ENCODE measurements at regions not wholly inside any gene's neighbourhood (a gene's known extent, or its start where the extent isn't known, plus 50 kb on each side); places are given as distances from the start of the nearest gene placed in this dataset.

GRCh38 chr1:116819081-116819480 lies 64.9 kb downstream of the CD2 start:
- Mint-ChIP-seq H3K4me1 (ENCODE audit: low read depth) (peaks cover 62% of the 10 kb centered on the region), H3K4me3 (no peak overlapping the region), H3K27ac (no peak overlapping the region), H3K9me3 (peaks cover 3% of the 10 kb centered on the region), H3K27me3 (no peaks in the 10 kb centered on the region), H3K36me3 (peaks cover 7% of the 10 kb centered on the region)
- CTCF ChIA-PET, result interaction anchor here (1.2 to 6.9 kb wide), 8 partner anchors 8 to 238 kb away, joined by 3 to 78 read pairs (median 11); no protein-coding TSS in a partner anchor
- intact Hi-C loops (cut with micrococcal nuclease), result loop anchor here (5.0 to 10.0 kb wide), 2 partner anchors 317 to 404 kb away; no protein-coding TSS in a partner anchor
- POLR2A ChIA-PET, result interaction anchor here (1.4 kb wide), 1 partner anchor 11 kb away, joined by 3 read pairs; no protein-coding TSS in a partner anchor
- DNase-seq, result no peak

- Mint-ChIP-seq H3K27ac (no peak overlapping the region), H3K9me3 (no peaks in the 10 kb centered on the region), H3K27me3 (no peaks in the 10 kb centered on the region), H3K36me3 (peaks cover 6% of the 10 kb centered on the region), H3K4me1 (ENCODE audit: low read depth) (peaks cover 62% of the 10 kb centered on the region), H3K4me3 (no peak overlapping the region)
- ChIA-PET POLR2A (no interaction called here), CTCF (interaction anchor here (0.9 kb wide), 2 partner anchors 83 to 111 kb away, joined by 3 read pairs; no protein-coding TSS in a partner anchor)
- no peak for DNase-seq
- intact Hi-C loops (cut with micrococcal nuclease), result no loop called here
These were observed 66.1 kb downstream of the CD2 start for GRCh38 chr1:116820369-116820768.

DNA sequence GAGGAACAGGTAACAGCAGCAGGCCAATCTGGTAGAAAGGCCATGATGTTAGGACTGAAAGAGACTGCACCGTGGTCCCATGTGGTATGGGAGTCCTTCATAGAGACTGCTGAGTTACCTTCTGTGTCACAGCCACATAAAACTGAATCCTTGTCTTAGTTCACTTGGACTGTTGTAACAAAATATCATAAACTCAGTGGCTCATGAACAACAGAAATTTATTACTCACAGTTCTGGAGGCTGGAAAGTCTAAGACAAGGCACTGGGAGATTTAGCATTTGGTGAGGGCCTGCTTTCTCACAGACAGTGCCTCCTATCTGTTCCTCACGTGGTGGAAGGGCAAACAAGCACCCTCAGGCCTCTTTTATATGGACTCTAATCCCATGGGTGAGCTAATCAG lies 67.5 kb downstream of the CD2 start:
- no peak overlapping the region for H3K4me3 Mint-ChIP-seq
- DNase-seq, result no peak
- no peaks in the 10 kb centered on the region for H3K27me3 Mint-ChIP-seq
- intact Hi-C loops (cut with micrococcal nuclease), result no loop called here
- peaks cover 6% of the 10 kb centered on the region for H3K36me3 Mint-ChIP-seq
- ChIA-PET CTCF (no interaction called here), POLR2A (no interaction called here)
- peaks cover 63% of the 10 kb centered on the region for H3K4me1 Mint-ChIP-seq (ENCODE audit: low read depth)
- no peak overlapping the region for H3K27ac Mint-ChIP-seq
- no peaks in the 10 kb centered on the region for H3K9me3 Mint-ChIP-seq

DNA sequence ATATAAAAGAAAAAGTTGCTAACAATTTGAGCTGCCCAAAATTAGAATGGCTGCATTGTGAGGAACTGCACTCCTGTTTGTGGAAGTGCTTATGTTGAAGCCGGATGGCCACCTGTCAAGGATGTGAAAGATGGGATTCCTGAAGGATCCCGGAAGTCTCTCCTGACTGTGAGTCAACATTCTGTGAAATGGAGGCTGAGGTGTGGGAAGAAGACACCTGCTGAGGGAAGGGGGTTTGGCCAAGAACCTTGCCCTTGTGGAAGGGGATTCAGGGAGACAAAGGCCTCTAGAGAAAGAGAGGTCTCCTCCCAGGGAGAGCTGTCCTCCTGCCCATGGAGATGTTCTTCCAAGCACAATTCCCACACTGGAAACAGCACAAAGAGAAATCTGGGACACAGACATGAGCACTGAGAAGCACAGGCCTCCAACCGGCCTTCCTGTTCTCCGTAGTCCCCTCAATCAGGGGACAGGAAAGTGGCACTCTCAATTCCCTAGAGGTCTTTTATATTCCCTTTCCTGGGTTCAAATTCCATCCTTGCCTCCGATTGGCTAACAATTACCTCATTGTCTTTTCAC lies 70.5 kb downstream of the CD2 start:
- CTCF ChIA-PET, result interaction anchor here (0.7 to 4.2 kb wide), 6 partner anchors 9 to 87 kb away, joined by 3 to 32 read pairs (median 4); no protein-coding TSS in a partner anchor
- POLR2A ChIA-PET, result interaction anchor here (1.1 to 6.0 kb wide), 3 partner anchors 9 to 86 kb away, joined by 8 to 88 read pairs (median 53); no protein-coding TSS in a partner anchor
- Mint-ChIP-seq H3K4me1 (ENCODE audit: low read depth) (peaks cover 63% of the 10 kb centered on the region), H3K27ac (peak overlapping the region; percentile 91), H3K27me3 (no peaks in the 10 kb centered on the region), H3K36me3 (peaks cover 12% of the 10 kb centered on the region), H3K4me3 (peak overlapping the region; percentile 79), H3K9me3 (peaks cover 2% of the 10 kb centered on the region)
- DNase-seq, result no peak
- intact Hi-C loops (cut with micrococcal nuclease), result loop anchor here (5.0 kb wide), 3 partner anchors 252 to 447 kb away; partner anchors contain the start of gene CD58

DNA sequence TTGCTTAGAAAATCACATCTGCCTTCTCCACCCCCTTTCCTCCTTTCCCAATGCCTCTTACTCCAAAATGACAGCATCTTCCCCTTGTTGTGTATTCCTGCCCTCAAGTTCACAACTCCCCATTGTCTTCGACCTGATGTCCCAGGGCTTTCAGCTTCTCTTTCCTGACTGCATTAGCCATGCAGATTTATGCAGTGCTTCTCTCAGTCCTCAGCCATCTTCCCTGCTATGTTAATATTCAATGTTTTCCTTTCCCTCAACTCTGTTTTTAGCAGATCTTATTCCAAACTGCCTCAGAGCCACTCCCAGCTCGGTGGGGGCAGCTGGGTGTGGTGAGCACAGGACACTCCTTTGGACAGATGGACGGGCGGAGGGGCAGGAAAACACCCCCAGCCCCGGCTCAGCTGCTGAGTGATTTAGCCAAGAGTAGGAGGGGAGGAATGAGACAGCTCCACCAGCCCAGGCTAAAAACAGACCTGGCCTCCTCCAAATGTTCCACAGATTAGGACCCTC lies 71.0 kb downstream of the CD2 start:
- intact Hi-C loops (cut with micrococcal nuclease), result loop anchor here (5.0 kb wide), 3 partner anchors 253 to 448 kb away; partner anchors contain the start of gene CD58
- H3K27me3 Mint-ChIP-seq, result no peaks in the 10 kb centered on the region
- ChIA-PET CTCF (interaction anchor here (1.1 to 4.3 kb wide), 6 partner anchors 9 to 88 kb away, joined by 3 to 62 read pairs (median 8); no protein-coding TSS in a partner anchor), POLR2A (interaction anchor here (0.7 to 6.0 kb wide), 5 partner anchors 10 to 87 kb away, joined by 3 to 88 read pairs (median 8); no protein-coding TSS in a partner anchor)
- H3K9me3 Mint-ChIP-seq, result peaks cover 2% of the 10 kb centered on the region
- H3K36me3 Mint-ChIP-seq, result peaks cover 12% of the 10 kb centered on the region
- H3K4me3 Mint-ChIP-seq, result peak overlapping the region; percentile 79
- peak overlapping the region; percentile 91 for H3K27ac Mint-ChIP-seq
- H3K4me1 Mint-ChIP-seq (ENCODE audit: low read depth), result peaks cover 67% of the 10 kb centered on the region
- DNase-seq, result peak; percentile 38

- Mint-ChIP-seq H3K9me3 (peaks cover 2% of the 10 kb centered on the region), H3K36me3 (peaks cover 12% of the 10 kb centered on the region), H3K27me3 (no peaks in the 10 kb centered on the region), H3K4me3 (peak overlapping the region; percentile 79), H3K27ac (peak overlapping the region; percentile 91), H3K4me1 (ENCODE audit: low read depth) (peaks cover 73% of the 10 kb centered on the region)
- intact Hi-C loops (cut with micrococcal nuclease), result loop anchor here (2.0 to 5.0 kb wide), 5 partner anchors 105 to 449 kb away; partner anchors contain the start of gene CD58
- POLR2A ChIA-PET, result interaction anchor here (0.7 to 6.0 kb wide), 9 partner anchors 10 to 88 kb away, joined by 3 to 88 read pairs (median 25); no protein-coding TSS in a partner anchor
- DNase-seq, result no peak
- CTCF ChIA-PET, result interaction anchor here (1.2 to 4.3 kb wide), 8 partner anchors 9 to 231 kb away, joined by 3 to 62 read pairs (median 5); no protein-coding TSS in a partner anchor
These were observed 71.6 kb downstream of the CD2 start for GRCh38 chr1:116825720-116826438.

DNA sequence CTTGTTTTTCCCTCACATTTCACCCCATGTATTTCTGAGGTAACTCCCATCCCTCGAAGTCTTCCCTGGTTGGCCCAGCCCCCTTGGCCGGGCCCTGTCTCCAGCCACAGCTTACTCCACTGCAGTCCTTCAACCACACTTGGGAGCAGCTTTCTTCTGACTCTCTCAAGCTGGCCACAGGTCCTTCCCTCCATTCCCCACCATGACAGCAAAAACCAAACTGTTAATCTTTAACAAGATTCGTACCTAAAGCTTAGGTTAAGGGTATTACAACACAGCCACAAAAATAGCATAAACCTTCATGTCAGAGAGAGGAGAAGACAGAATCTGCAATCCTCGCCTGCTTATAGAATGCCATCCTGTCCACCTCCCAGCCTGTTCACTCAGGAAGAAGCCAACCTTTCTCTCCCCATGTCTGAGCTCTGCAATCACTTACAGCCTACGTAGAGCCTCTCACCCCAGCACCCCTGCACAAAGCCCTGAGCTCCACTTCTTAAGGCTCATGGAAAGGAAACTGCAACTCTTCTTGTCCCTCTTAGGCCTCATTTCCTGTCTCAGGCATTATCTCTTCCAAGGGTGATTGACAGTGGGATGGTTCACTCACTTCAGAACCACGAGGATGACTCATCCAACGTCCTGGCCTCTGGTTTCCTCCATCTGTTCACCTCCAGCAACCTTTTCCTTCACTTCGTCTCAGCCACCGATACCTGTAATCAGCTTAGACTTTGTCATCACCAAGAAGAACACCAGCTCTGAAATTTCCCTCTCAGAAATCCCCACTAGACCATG lies 72.8 kb downstream of the CD2 start:
- peaks cover 2% of the 10 kb centered on the region for H3K9me3 Mint-ChIP-seq
- H3K36me3 Mint-ChIP-seq, result peaks cover 12% of the 10 kb centered on the region
- peak overlapping the region; percentile 91 for H3K27ac Mint-ChIP-seq
- peak; percentile 90 for DNase-seq
- ChIA-PET POLR2A (interaction anchor here (0.6 to 6.0 kb wide), 20 partner anchors 11 to 932 kb away, joined by 3 to 88 read pairs (median 8); partner anchors contain the start of genes CD101, CD2 and TTF2), CTCF (interaction anchor here (0.7 to 4.3 kb wide), 18 partner anchors 11 to 270 kb away, joined by 3 to 62 read pairs (median 6); partner anchors contain the start of gene TTF2)
- no peaks in the 10 kb centered on the region for H3K27me3 Mint-ChIP-seq
- peaks cover 77% of the 10 kb centered on the region for H3K4me1 Mint-ChIP-seq (ENCODE audit: low read depth)
- intact Hi-C loops (cut with micrococcal nuclease), result loop anchor here (1.0 to 5.0 kb wide), 14 partner anchors 12 to 450 kb away; partner anchors contain the start of genes CD101, CD58 and TTF2
- peak overlapping the region; percentile 79 for H3K4me3 Mint-ChIP-seq

DNA sequence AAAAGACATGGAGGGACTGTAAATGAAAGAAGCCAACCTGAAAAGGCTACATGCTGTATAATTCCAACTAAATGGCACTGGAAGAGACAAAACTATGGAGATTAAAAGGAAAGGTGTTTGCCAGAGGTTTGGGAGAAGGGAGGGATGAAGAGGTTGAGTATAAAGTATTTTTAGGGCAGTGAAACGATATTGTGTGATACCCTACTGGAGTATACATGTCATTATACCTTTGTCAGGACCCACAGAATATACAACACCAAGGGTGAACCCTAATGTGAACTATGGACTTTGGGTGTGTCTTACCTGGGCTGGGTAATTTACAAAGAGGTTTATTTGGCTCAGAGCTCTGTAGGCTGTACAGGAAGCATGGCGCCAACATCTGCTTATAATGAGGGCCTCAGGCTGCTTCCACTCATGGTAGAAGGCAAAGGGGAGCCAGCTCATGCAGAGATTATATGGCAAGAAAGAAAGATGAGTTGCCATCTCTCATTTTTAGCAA lies 73.4 kb downstream of the CD2 start:
- Mint-ChIP-seq H3K4me3 (peak overlapping the region; percentile 79), H3K27me3 (no peaks in the 10 kb centered on the region), H3K27ac (peak overlapping the region; percentile 91), H3K36me3 (peaks cover 12% of the 10 kb centered on the region), H3K9me3 (peaks cover 2% of the 10 kb centered on the region), H3K4me1 (ENCODE audit: low read depth) (peaks cover 79% of the 10 kb centered on the region)
- ChIA-PET CTCF (interaction anchor here (0.7 to 4.3 kb wide), 17 partner anchors 11 to 271 kb away, joined by 3 to 62 read pairs (median 6); partner anchors contain the start of gene TTF2), POLR2A (interaction anchor here (0.7 to 6.0 kb wide), 17 partner anchors 12 to 232 kb away, joined by 3 to 88 read pairs (median 10); partner anchors contain the start of genes CD101, CD2 and TTF2)
- intact Hi-C loops (cut with micrococcal nuclease), result loop anchor here (1.0 to 5.0 kb wide), 14 partner anchors 12 to 450 kb away; partner anchors contain the start of genes CD101, CD58 and TTF2
- DNase-seq, result no peak

DNA sequence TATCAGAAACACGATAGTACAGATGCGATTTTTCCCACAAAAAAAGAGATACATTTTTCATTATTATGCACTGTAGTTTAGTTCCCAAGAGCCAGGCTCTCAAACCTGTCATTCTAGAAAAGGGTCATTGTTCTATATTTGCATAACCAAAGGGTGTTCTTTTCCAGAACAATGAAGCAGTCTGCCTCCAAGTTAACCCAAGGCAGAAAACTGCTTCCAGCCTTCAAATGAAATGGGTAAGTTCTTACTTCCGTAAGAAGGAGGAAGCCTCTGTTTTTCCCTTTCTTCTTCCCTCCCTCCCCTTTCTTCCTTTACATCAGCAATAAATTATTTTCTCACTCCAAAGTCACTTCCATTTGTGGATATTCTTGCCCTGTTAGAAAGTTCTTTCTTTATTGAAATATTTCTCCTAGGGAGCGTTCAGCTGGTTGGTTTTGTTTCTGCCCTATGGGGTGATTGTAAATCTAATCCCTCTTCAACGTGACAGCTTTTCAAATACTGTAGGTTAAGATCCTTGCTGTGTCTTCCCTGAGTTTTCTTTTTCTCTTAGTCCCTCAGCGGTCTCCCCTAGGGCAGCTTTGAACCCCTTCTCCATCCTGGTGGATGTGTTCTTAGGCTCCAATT lies 77.3 kb upstream of the PTGFRN start:
- Mint-ChIP-seq H3K4me3 (no peak overlapping the region), H3K9me3 (peaks cover 9% of the 10 kb centered on the region), H3K36me3 (peaks cover 5% of the 10 kb centered on the region), H3K4me1 (ENCODE audit: low read depth) (peaks cover 46% of the 10 kb centered on the region), H3K27me3 (no peaks in the 10 kb centered on the region), H3K27ac (no peak overlapping the region)
- POLR2A ChIA-PET, result no interaction called here
- no peak for DNase-seq
- intact Hi-C loops (cut with micrococcal nuclease), result no loop called here
- CTCF ChIA-PET, result interaction anchor here (0.8 to 1.0 kb wide), 2 partner anchors 95 to 110 kb away, joined by 3 read pairs; no protein-coding TSS in a partner anchor

- H3K9me3 Mint-ChIP-seq, result peaks cover 8% of the 10 kb centered on the region
- H3K4me1 Mint-ChIP-seq (ENCODE audit: low read depth), result peaks cover 39% of the 10 kb centered on the region
- no peak for DNase-seq
- POLR2A ChIA-PET, result no interaction called here
- no peak overlapping the region for H3K27ac Mint-ChIP-seq
- peaks cover 4% of the 10 kb centered on the region for H3K36me3 Mint-ChIP-seq
- H3K4me3 Mint-ChIP-seq, result no peak overlapping the region
- intact Hi-C loops (cut with micrococcal nuclease), result no loop called here
- no peaks in the 10 kb centered on the region for H3K27me3 Mint-ChIP-seq
- CTCF ChIA-PET, result interaction anchor here (0.8 to 1.0 kb wide), 2 partner anchors 96 to 111 kb away, joined by 3 read pairs; no protein-coding TSS in a partner anchor
These were observed 76.7 kb upstream of the PTGFRN start for GRCh38 chr1:116832932-116833578.

Measured in activated CD4-positive, alpha-beta memory T cell treated with anti-CD3 and anti-CD28 coated beads for 36 hours (primary cell).